Naive thymus-derived CD4-positive, alpha-beta T cell (primary cell): ENCODE measurements at regions not wholly inside any gene's neighbourhood (a gene's known extent, or its start where the extent isn't known, plus 50 kb on each side); places are given as distances from the start of the nearest gene placed in this dataset.

Experiments used
- ATAC-seq: fragments of 150-1000 bp; cut with Tn5 transposase; 2 replicates; pipeline ENCODE4 v1.10.0; 2021; ENCODE audit warnings: mild to moderate bottlenecking, moderate library complexity
- CTCF ChIA-PET: fragments of 350-600 bp; sonication (Branson Sonifier 250); formaldehyde crosslinking; loops from one replicate; lab custom pipeline; 2021; ENCODE audit warnings: antibody characterized with exemption; lab: Charles Lee
- POLR2A ChIA-PET: fragments of 350-600 bp; sonication (Branson Sonifier 250); formaldehyde crosslinking; loops from one replicate; lab custom pipeline; 2021; ENCODE audit warnings: antibody characterized with exemption, inconsistent platforms; lab: Charles Lee
- DNase-seq, 9 donors: peaks; one replicate each; pipeline versions ENCODE4 v3.0.0 to v3.0.0-alpha.2; 2020 to 2022; ENCODE audit warnings: mixed read lengths in 1 of 9
- H3K27ac ChIP-seq: one replicate; pipeline ENCODE4 v1.7.0; 2013; ENCODE audit warnings: mild to moderate bottlenecking, low read depth, low read length, moderate library complexity
- H3K27me3 ChIP-seq, 2 donors: one replicate each; pipeline ENCODE4 v1.7.0; 2013; ENCODE audit warnings: low read length in 2 of 2, mild to moderate bottlenecking in 2 of 2, moderate library complexity in 2 of 2; ENCODE audit not compliant: control insufficient read depth in 2 of 2, insufficient read depth in 2 of 2
- H3K36me3 ChIP-seq, 3 experiments: 1 replicate in 2 of 3; 2 replicates in 1 of 3; pipeline ENCODE4 v1.7.0; 2013; ENCODE audit warnings: low read length in 3 of 3, mild to moderate bottlenecking in 3 of 3, moderate library complexity in 1 of 3; ENCODE audit not compliant: insufficient read depth in 3 of 3, control insufficient read depth in 2 of 3
- H3K4me1 ChIP-seq, 2 donors: one replicate each; pipeline ENCODE4 v1.7.0; 2013; ENCODE audit warnings: low read length in 2 of 2, mild to moderate bottlenecking in 2 of 2, moderate library complexity in 1 of 2; ENCODE audit not compliant: control insufficient read depth in 2 of 2, insufficient read depth in 2 of 2
- H3K4me3 ChIP-seq: 2 replicates; pipeline ENCODE4 v1.7.0; 2013; ENCODE audit warnings: mild to moderate bottlenecking, low read length
- H3K9me3 ChIP-seq, 3 experiments: 1 replicate in 2 of 3; 2 replicates in 1 of 3; pipeline ENCODE4 v1.7.0; 2013; ENCODE audit warnings: low read length in 3 of 3; ENCODE audit not compliant: control insufficient read depth in 2 of 3
- H3K27ac Mint-ChIP-seq, 9 donors: one replicate each; pipeline ENCODE4 v1.8.0; 2020 to 2022; ENCODE audit warnings: mixed read lengths in 9 of 9, mild to moderate bottlenecking in 8 of 9, moderate library complexity in 5 of 9, inconsistent platforms in 2 of 9
- H3K27me3 Mint-ChIP-seq, 5 donors: one replicate each; pipeline ENCODE4 v1.8.0; 2021 to 2022; ENCODE audit warnings: mixed read lengths in 5 of 5, mild to moderate bottlenecking in 1 of 5
- H3K36me3 Mint-ChIP-seq, 5 donors: one replicate each; pipeline ENCODE4 v1.8.0; 2020 to 2022; ENCODE audit warnings: mixed read lengths in 5 of 5, mild to moderate bottlenecking in 3 of 5, inconsistent platforms in 1 of 5
- H3K4me1 Mint-ChIP-seq, 7 donors: one replicate each; pipeline ENCODE4 v1.8.0; 2020 to 2022; ENCODE audit warnings: mixed read lengths in 7 of 7, mild to moderate bottlenecking in 3 of 7, inconsistent platforms in 1 of 7
- H3K4me3 Mint-ChIP-seq, 10 donors: one replicate each; pipeline ENCODE4 v1.8.0; 2020 to 2022; ENCODE audit warnings: mild to moderate bottlenecking in 10 of 10, mixed read lengths in 10 of 10, moderate library complexity in 6 of 10, inconsistent platforms in 2 of 10
- H3K9me3 Mint-ChIP-seq, 11 donors: one replicate each; pipeline ENCODE4 v1.8.0; 2020 to 2022; ENCODE audit warnings: mixed read lengths in 11 of 11, mild to moderate bottlenecking in 4 of 11, inconsistent platforms in 1 of 11, moderate library complexity in 1 of 11
- intact Hi-C, 2 donors: fragments of 100-400 bp; cut with micrococcal nuclease; formaldehyde crosslinking; loops; one replicate each; pipeline ENCODE4 v1.15.1; 2023

DNA sequence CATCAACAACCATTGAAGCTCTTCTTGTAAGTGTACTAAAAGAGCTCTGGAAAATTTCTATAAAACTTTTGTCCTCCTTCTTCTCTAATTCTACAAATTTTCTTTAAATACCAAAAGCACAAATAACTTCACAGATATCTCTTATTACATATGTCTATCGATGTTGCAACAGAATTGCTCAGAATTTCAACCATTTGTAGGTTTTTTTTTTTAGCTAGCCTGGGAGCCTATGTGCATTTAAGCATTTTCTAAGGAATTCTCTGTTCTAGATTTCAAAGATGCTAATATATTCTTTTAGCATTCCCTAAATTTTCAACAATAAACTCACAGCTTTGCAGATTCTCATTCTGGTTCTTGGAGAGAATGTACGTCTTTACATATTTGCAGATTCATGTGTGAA, 774.3 kb upstream of the NR2F2 start:
- H3K27me3 Mint-ChIP-seq, result peaks cover 3 to 56% (median 41%) of the 10 kb centered on the region in 5 donors
- no peak overlapping the region for H3K27ac Mint-ChIP-seq
- no peak overlapping the region for H3K4me3 Mint-ChIP-seq
- Histone ChIP-seq H3K9me3 (no peaks in the 10 kb centered on the region), H3K4me3 (no peak overlapping the region), H3K27ac (no peak overlapping the region), H3K4me1 (no peaks in the 10 kb centered on the region), H3K27me3 (no peaks in the 10 kb centered on the region), H3K36me3 (no peaks in the 10 kb centered on the region)
- no peak for ATAC-seq
- peaks cover 0 to 2% (median 0%) of the 10 kb centered on the region in 11 donors for H3K9me3 Mint-ChIP-seq
- POLR2A ChIA-PET, result no interaction called here
- peaks cover 0 to 9% (median 0%) of the 10 kb centered on the region in 7 donors for H3K4me1 Mint-ChIP-seq
- no peak for DNase-seq
- intact Hi-C loops, result no loop called here
- H3K36me3 Mint-ChIP-seq, result no peaks in the 10 kb centered on the region
- CTCF ChIA-PET, result no interaction called here

GRCh38 chr15:95556866-95557225, 773.7 kb upstream of the NR2F2 start:
- ATAC-seq (no peak), DNase-seq (no peak)
- Histone ChIP-seq H3K36me3 (no peaks in the 10 kb centered on the region), H3K9me3 (no peaks in the 10 kb centered on the region), H3K27ac (no peak overlapping the region), H3K4me1 (no peaks in the 10 kb centered on the region), H3K27me3 (no peaks in the 10 kb centered on the region), H3K4me3 (no peak overlapping the region)
- H3K4me3 Mint-ChIP-seq, result no peak overlapping the region
- no peak overlapping the region for H3K27ac Mint-ChIP-seq
- H3K4me1 Mint-ChIP-seq, result peaks cover 0 to 9% (median 0%) of the 10 kb centered on the region in 7 donors
- no peaks in the 10 kb centered on the region for H3K36me3 Mint-ChIP-seq
- POLR2A ChIA-PET, result no interaction called here
- intact Hi-C loops, result no loop called here
- CTCF ChIA-PET, result no interaction called here
- H3K27me3 Mint-ChIP-seq, result peaks cover 3 to 57% (median 46%) of the 10 kb centered on the region in 5 donors
- peaks cover 0 to 2% (median 0%) of the 10 kb centered on the region in 11 donors for H3K9me3 Mint-ChIP-seq

GRCh38 chr15:95557226-95558046, 773.1 kb upstream of the NR2F2 start:
- intact Hi-C loops, result no loop called here
- ChIA-PET CTCF (no interaction called here), POLR2A (no interaction called here)
- no peaks in the 10 kb centered on the region for H3K36me3 ChIP-seq
- H3K4me1 ChIP-seq, result no peaks in the 10 kb centered on the region
- no peaks in the 10 kb centered on the region for H3K27me3 ChIP-seq
- Mint-ChIP-seq H3K4me3 (no peak overlapping the region), H3K27me3 (peaks cover 3 to 57% (median 46%) of the 10 kb centered on the region in 5 donors), H3K36me3 (no peaks in the 10 kb centered on the region), H3K9me3 (peaks cover 0 to 2% (median 0%) of the 10 kb centered on the region in 11 donors), H3K27ac (no peak overlapping the region), H3K4me1 (peaks cover 0 to 9% (median 0%) of the 10 kb centered on the region in 7 donors)
- ATAC-seq (no peak), DNase-seq (no peak)
- no peak overlapping the region for H3K27ac ChIP-seq
- no peaks in the 10 kb centered on the region for H3K9me3 ChIP-seq
- no peak overlapping the region for H3K4me3 ChIP-seq

DNA sequence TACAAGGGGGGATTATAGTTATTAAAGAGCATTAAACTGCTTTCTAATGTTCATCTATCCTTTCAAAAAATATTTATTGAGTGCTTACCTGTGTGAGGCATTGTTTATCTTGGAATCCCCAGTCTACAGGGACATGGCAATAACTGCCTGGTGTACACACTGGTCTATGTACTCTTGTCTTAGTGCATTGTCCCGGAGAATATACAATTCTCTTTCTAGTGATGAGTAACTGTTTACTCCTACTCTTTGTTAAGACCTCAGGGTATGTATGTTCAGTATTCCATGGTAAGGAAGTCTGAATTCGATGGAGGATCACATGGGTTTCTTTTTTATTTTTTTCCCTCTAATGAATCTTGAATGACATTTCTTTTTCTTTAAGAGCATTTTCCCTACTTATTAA, 772.4 kb upstream of the NR2F2 start:
- no peak for DNase-seq
- Histone ChIP-seq H3K4me1 (no peaks in the 10 kb centered on the region), H3K4me3 (no peak overlapping the region), H3K27ac (no peak overlapping the region), H3K27me3 (no peaks in the 10 kb centered on the region), H3K9me3 (no peaks in the 10 kb centered on the region), H3K36me3 (no peaks in the 10 kb centered on the region)
- Mint-ChIP-seq H3K4me3 (no peak overlapping the region), H3K27ac (no peak overlapping the region), H3K9me3 (peaks cover 0 to 2% (median 0%) of the 10 kb centered on the region in 11 donors), H3K36me3 (no peaks in the 10 kb centered on the region), H3K4me1 (peaks cover 0 to 9% (median 0%) of the 10 kb centered on the region in 7 donors), H3K27me3 (peaks cover 3 to 57% (median 46%) of the 10 kb centered on the region in 5 donors)
- CTCF ChIA-PET, result no interaction called here
- no peak for ATAC-seq
- POLR2A ChIA-PET, result no interaction called here
- intact Hi-C loops, result no loop called here

DNA sequence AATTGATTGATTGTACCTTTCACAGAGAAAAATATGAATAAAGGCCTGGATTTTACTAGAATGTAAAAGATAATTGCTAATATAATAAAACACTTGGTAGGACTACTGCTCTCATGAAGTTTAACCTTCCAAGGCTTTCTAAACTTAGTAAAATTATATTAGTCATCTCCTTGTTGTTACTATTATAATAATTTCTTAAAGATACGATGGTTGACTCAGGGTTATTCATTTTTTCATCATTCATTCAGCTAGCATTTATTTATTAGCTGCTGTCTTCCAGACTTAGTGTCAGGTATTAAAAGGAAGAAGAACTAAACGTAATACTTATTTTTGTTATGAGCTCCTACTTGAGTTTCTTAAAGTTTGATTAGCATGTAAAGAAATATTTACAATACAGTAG, 771.6 kb upstream of the NR2F2 start:
- Mint-ChIP-seq H3K9me3 (peaks cover 0 to 4% (median 0%) of the 10 kb centered on the region in 11 donors), H3K4me1 (peaks cover 0 to 9% (median 0%) of the 10 kb centered on the region in 7 donors), H3K27me3 (peaks cover 3 to 52% (median 40%) of the 10 kb centered on the region in 5 donors), H3K36me3 (no peaks in the 10 kb centered on the region), H3K27ac (no peak overlapping the region), H3K4me3 (no peak overlapping the region)
- no peaks in the 10 kb centered on the region for H3K4me1 ChIP-seq
- DNase-seq (no peak), ATAC-seq (no peak)
- intact Hi-C loops, result no loop called here
- ChIA-PET CTCF (no interaction called here), POLR2A (no interaction called here)
- no peaks in the 10 kb centered on the region for H3K36me3 ChIP-seq
- no peak overlapping the region for H3K4me3 ChIP-seq
- H3K27me3 ChIP-seq, result no peaks in the 10 kb centered on the region
- no peak overlapping the region for H3K27ac ChIP-seq
- H3K9me3 ChIP-seq, result no peaks in the 10 kb centered on the region

GRCh38 chr15:95559875-95560394, 770.6 kb upstream of the NR2F2 start:
- no peak overlapping the region for H3K27ac Mint-ChIP-seq
- POLR2A ChIA-PET, result no interaction called here

More at GRCh38 chr15:95559875-95560394, 770.6 kb upstream of the NR2F2 start:
- DNase-seq (no peak), ATAC-seq (no peak)
- H3K4me1 ChIP-seq, result no peaks in the 10 kb centered on the region
- peaks cover 3 to 49% (median 37%) of the 10 kb centered on the region in 5 donors for H3K27me3 Mint-ChIP-seq
- H3K36me3 ChIP-seq, result no peaks in the 10 kb centered on the region
- H3K27me3 ChIP-seq, result no peaks in the 10 kb centered on the region
- CTCF ChIA-PET, result no interaction called here
- no peaks in the 10 kb centered on the region for H3K9me3 ChIP-seq
- no peak overlapping the region for H3K27ac ChIP-seq
- no peak overlapping the region for H3K4me3 Mint-ChIP-seq
- intact Hi-C loops, result no loop called here
- H3K9me3 Mint-ChIP-seq, result peaks cover 0 to 4% (median 0%) of the 10 kb centered on the region in 11 donors
- H3K36me3 Mint-ChIP-seq, result no peaks in the 10 kb centered on the region
- peaks cover 0 to 9% (median 0%) of the 10 kb centered on the region in 7 donors for H3K4me1 Mint-ChIP-seq
- no peak overlapping the region for H3K4me3 ChIP-seq
